Trophoblast cell (in vitro differentiated cells and primary cell): ENCODE measurements at regions not wholly inside any gene's neighbourhood (a gene's known extent, or its start where the extent isn't known, plus 50 kb on each side); places are given as distances from the start of the nearest gene placed in this dataset.

Source experiments
- DNase-seq, 2 donors: peaks; one replicate each; pipeline ENCODE4 v3.0.0-alpha.2; 2016
- H2AFZ ChIP-seq: 2 replicates; pipeline ENCODE4 v1.6.1; 2013; ENCODE audit warnings: low read length, moderate library complexity, mild to moderate bottlenecking; ENCODE audit not compliant: insufficient read depth, poor library complexity
- H2AK5ac ChIP-seq: 2 replicates; pipeline ENCODE4 v1.6.1; 2013; ENCODE audit warnings: mild to moderate bottlenecking, low read length
- H2BK120ac ChIP-seq: 2 replicates; pipeline ENCODE4 v1.6.1; 2013; ENCODE audit warnings: low read length, mild to moderate bottlenecking, moderate library complexity; ENCODE audit not compliant: insufficient read depth, poor library complexity
- H2BK12ac ChIP-seq: 2 replicates; pipeline ENCODE4 v1.6.1; 2013; ENCODE audit warnings: mild to moderate bottlenecking, low read length, moderate library complexity
- H2BK5ac ChIP-seq: 2 replicates; pipeline ENCODE4 v1.6.1; 2013; ENCODE audit warnings: low read length, low read depth, moderate library complexity, mild to moderate bottlenecking; ENCODE audit not compliant: poor library complexity
- H3K14ac ChIP-seq: 2 replicates; pipeline ENCODE4 v1.6.1; 2013; ENCODE audit warnings: mild to moderate bottlenecking, low read length
- H3K18ac ChIP-seq: 2 replicates; pipeline ENCODE4 v1.6.1; 2013; ENCODE audit warnings: mild to moderate bottlenecking, low read length
- H3K23ac ChIP-seq: 2 replicates; pipeline ENCODE4 v1.6.1; 2013; ENCODE audit warnings: low read length
- H3K27ac ChIP-seq: 2 replicates; pipeline ENCODE4 v1.5.1; 2013; ENCODE audit warnings: low read depth, mild to moderate bottlenecking, inconsistent platforms, low read length, moderate library complexity
- H3K27me3 ChIP-seq: 2 replicates; pipeline ENCODE4 v1.6.1; 2013; ENCODE audit warnings: inconsistent platforms, mild to moderate bottlenecking, low read length, moderate library complexity; ENCODE audit not compliant: insufficient read depth
- H3K36me3 ChIP-seq, 2 experiments: 1 replicate in 1 of 2; 2 replicates in 1 of 2; pipeline ENCODE4 v1.6.1; 2013; ENCODE audit warnings: low read length in 2 of 2, mild to moderate bottlenecking in 2 of 2, moderate library complexity in 1 of 2; ENCODE audit not compliant: insufficient read depth in 2 of 2, control insufficient read depth in 1 of 2
- H3K4ac ChIP-seq: 2 replicates; pipeline ENCODE4 v1.6.1; 2013; ENCODE audit warnings: low read depth, mild to moderate bottlenecking, low read length, moderate library complexity
- H3K4me1 ChIP-seq, 2 experiments: 1 replicate in 1 of 2; 2 replicates in 1 of 2; pipeline ENCODE4 v1.6.1; 2013; ENCODE audit warnings: low read length in 2 of 2, mild to moderate bottlenecking in 2 of 2, moderate library complexity in 1 of 2; ENCODE audit not compliant: insufficient read depth in 2 of 2, control insufficient read depth in 1 of 2
- H3K4me2 ChIP-seq: 2 replicates; pipeline ENCODE4 v1.6.1; 2013; ENCODE audit warnings: inconsistent platforms, mild to moderate bottlenecking, low read length, moderate library complexity
- H3K4me3 ChIP-seq: 2 replicates; pipeline ENCODE4 v1.5.1; 2013; ENCODE audit warnings: mild to moderate bottlenecking, low read depth, low read length, inconsistent platforms
- H3K79me1 ChIP-seq: one replicate; pipeline ENCODE4 v1.6.1; 2013; ENCODE audit warnings: low read length
- H3K79me2 ChIP-seq: 2 replicates; pipeline ENCODE4 v1.6.1; 2013; ENCODE audit warnings: low read length, mild to moderate bottlenecking; ENCODE audit not compliant: control insufficient read depth, insufficient read depth, poor library complexity
- H3K9ac ChIP-seq: 2 replicates; pipeline ENCODE4 v1.6.1; 2013; ENCODE audit warnings: mild to moderate bottlenecking, low read length
- H3K9me3 ChIP-seq: 2 replicates; pipeline ENCODE4 v1.6.1; 2013; ENCODE audit warnings: low read depth, mild to moderate bottlenecking, control low read depth, inconsistent platforms, low read length; ENCODE audit not compliant: insufficient read depth
- H4K12ac ChIP-seq: 2 replicates; pipeline ENCODE4 v1.6.1; 2013; ENCODE audit warnings: low read depth, mild to moderate bottlenecking, low read length, moderate library complexity
- H4K8ac ChIP-seq: 2 replicates; pipeline ENCODE4 v1.6.1; 2013; ENCODE audit warnings: low read depth, mild to moderate bottlenecking, low read length, moderate library complexity
- H4K91ac ChIP-seq: one replicate; pipeline ENCODE4 v1.6.1; 2013; ENCODE audit warnings: low read depth, mild to moderate bottlenecking, low read length, moderate library complexity
- WGBS: extraction: QIAGEN DNeasy Blood & Tissue Kit; methylation state at CpG from one replicate; pipeline ENCODE4 v1.1.7; 2013; ENCODE audit warnings: missing lambda C conversion rate; ENCODE audit not compliant: insufficient read length, insufficient coverage; ENCODE audit errors: extremely low coverage; 5-methylcytosine and 5-hydroxymethylcytosine counted together

DNA sequence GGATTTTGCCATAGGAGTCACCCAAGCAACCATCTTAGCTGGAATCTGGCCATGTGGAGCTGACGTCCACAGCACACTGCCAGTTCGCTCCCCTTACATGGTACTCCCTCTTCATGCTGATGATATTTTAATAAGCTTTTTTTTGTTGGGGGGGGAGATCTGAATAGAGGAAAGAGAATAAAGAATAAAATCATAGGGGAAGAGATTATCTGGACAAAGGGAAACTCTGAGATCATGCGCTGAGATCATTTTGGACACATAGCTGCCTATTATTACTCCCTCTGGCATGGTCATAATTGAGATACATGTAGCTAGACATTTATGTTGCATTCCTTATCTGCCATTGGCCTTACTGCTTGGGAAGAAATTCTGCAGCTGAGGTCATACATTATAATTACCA, 282.7 kb downstream of the HTR7 start:
- Histone ChIP-seq H3K27me3 (no peaks in the 10 kb centered on the region), H4K12ac (no peak overlapping the region), H3K36me3 (no peaks in the 10 kb centered on the region), H3K27ac (no peak overlapping the region), H3K4me2 (no peak overlapping the region), H3K9me3 (no peaks in the 10 kb centered on the region), H2BK120ac (no peak overlapping the region), H3K79me1 (no peaks in the 10 kb centered on the region), H3K4me1 (peaks cover 4% of the 10 kb centered on the region in 2 experiments), H3K18ac (no peak overlapping the region), H3K4ac (no peak overlapping the region), H2AFZ (no peak overlapping the region), H3K4me3 (no peak overlapping the region), H3K79me2 (no peaks in the 10 kb centered on the region), H3K14ac (no peak overlapping the region), H3K9ac (no peak overlapping the region), H2BK5ac (no peak overlapping the region), H3K23ac (no peak overlapping the region), H2BK12ac (no peak overlapping the region), H4K8ac (no peak overlapping the region), H2AK5ac (no peak overlapping the region), H4K91ac (no peak overlapping the region)
- no peak for DNase-seq
- WGBS = no CpG with 5 or more reads among the region's 3 CpGs

DNA sequence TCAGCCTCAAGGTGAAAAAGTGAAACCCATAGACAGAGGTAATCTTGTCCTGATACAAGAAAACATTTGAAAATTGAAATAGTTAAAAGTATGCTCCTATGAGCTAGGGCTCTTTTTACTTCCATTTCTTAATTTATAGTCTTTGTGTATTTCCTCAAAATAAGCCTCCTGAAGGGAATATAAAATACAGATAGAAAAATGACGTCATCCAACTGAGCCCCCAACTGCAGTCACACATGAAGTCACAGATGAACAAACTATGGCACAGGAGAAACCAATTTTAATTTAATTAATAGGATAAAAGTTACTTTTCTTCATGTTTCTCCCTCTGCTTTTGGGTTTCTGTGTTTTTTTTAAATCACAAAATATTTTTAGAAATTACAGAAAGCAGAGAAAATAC, 280.3 kb downstream of the HTR7 start:
- WGBS = no CpG with 5 or more reads among the region's 1 CpG

DNA sequence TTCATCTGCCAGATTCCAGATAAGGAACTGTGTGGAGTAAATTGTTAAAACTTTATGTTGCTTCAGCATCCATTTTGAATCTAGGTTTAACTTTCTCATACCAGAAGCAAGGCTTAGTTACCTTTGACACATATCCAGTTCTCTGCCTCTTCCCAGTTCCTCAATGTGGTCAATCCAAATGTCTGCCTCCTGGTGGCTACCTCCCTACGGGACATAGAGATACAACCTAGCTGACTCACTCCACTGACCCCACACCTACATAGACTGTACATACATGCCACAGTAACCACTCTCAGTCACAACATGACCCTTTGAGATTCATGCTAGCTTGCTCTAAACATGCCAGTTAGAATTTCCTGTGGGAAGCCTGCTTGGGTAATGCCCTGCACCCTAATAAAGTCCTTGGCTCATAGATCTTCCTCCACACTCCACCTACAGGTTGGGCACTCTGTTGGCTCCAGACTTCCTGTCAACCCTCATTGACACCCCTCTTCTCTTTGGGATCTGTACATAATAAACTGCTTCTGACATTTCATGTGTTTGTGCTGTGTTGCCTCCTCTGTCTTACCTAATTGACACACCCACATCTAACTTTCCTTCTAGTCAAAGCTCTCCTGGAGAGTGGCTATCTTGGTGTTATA, 278.1 kb downstream of the HTR7 start:
- Histone ChIP-seq H3K4me3 (no peak overlapping the region), H3K18ac (no peak overlapping the region)
- WGBS = no CpG with 5 or more reads among the region's 1 CpG

More for the DNA sequence above, 280.3 kb downstream of the HTR7 start:
- Histone ChIP-seq H3K4ac (no peak overlapping the region), H4K12ac (no peak overlapping the region), H2BK5ac (no peak overlapping the region), H3K14ac (no peak overlapping the region), H3K4me3 (no peak overlapping the region), H2BK12ac (no peak overlapping the region), H3K27ac (no peak overlapping the region), H3K4me1 (peaks cover 4% of the 10 kb centered on the region in 2 experiments), H3K79me2 (no peaks in the 10 kb centered on the region), H2BK120ac (no peak overlapping the region), H3K27me3 (no peaks in the 10 kb centered on the region), H3K79me1 (no peaks in the 10 kb centered on the region), H4K91ac (no peak overlapping the region), H4K8ac (no peak overlapping the region), H3K9me3 (no peaks in the 10 kb centered on the region), H3K9ac (no peak overlapping the region), H2AK5ac (no peak overlapping the region), H3K23ac (no peak overlapping the region), H3K36me3 (no peaks in the 10 kb centered on the region), H3K4me2 (no peak overlapping the region), H2AFZ (no peak overlapping the region), H3K18ac (no peak overlapping the region)
- DNase-seq = no peak

DNA sequence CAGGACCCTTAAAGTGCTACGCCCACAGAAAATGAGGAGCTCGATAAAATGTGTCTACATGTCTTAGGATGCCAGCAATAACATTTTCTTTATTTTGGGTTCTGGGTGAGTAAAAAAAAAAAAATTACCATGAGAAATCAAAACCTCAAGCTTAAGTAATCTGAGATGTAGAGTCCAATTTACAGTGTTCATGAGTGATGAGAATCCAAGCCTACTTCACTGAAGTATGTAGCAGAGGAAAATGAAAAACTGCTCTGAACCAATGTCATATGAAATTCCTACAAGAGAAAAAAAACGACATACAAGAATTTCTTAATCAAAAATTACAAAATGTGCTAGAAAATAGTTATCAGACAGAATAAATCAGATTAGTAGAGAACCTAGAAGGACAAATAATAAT, 274.4 kb downstream of the HTR7 start:
- H4K8ac ChIP-seq = no peak overlapping the region

More for the DNA sequence above, 278.1 kb downstream of the HTR7 start:
- DNase-seq = peak; percentile 84 to 86
- no peak overlapping the region for H2BK5ac ChIP-seq
- no peak overlapping the region for H3K9ac ChIP-seq
- no peaks in the 10 kb centered on the region for H3K36me3 ChIP-seq
- peak overlapping the region; percentile 12 for H3K4me2 ChIP-seq
- H4K91ac ChIP-seq = no peak overlapping the region
- no peak overlapping the region for H2AK5ac ChIP-seq
- H2BK120ac ChIP-seq = no peak overlapping the region
- no peak overlapping the region for H3K23ac ChIP-seq
- no peak overlapping the region for H3K27ac ChIP-seq
- H3K79me1 ChIP-seq = no peaks in the 10 kb centered on the region
- H3K79me2 ChIP-seq = no peaks in the 10 kb centered on the region
- no peak overlapping the region for H2BK12ac ChIP-seq
- H4K8ac ChIP-seq = no peak overlapping the region
- peaks cover 4% of the 10 kb centered on the region in 2 experiments for H3K4me1 ChIP-seq
- H3K4ac ChIP-seq = no peak overlapping the region
- no peak overlapping the region for H3K14ac ChIP-seq
- no peaks in the 10 kb centered on the region for H3K27me3 ChIP-seq
- no peak overlapping the region for H2AFZ ChIP-seq
- no peak overlapping the region for H4K12ac ChIP-seq
- H3K9me3 ChIP-seq = no peaks in the 10 kb centered on the region

More for the DNA sequence above, 274.4 kb downstream of the HTR7 start:
- Histone ChIP-seq H2BK120ac (no peak overlapping the region), H2BK5ac (no peak overlapping the region), H3K4me3 (no peak overlapping the region), H3K79me2 (no peaks in the 10 kb centered on the region), H2AK5ac (no peak overlapping the region), H3K18ac (no peak overlapping the region), H3K4me2 (no peak overlapping the region), H2BK12ac (no peak overlapping the region), H3K9ac (no peak overlapping the region), H4K91ac (no peak overlapping the region), H4K12ac (no peak overlapping the region), H2AFZ (no peak overlapping the region), H3K9me3 (no peaks in the 10 kb centered on the region), H3K79me1 (no peaks in the 10 kb centered on the region), H3K27ac (no peak overlapping the region), H3K27me3 (no peaks in the 10 kb centered on the region), H3K23ac (no peak overlapping the region), H3K4me1 (peaks cover 4 to 6% of the 10 kb centered on the region in 2 experiments), H3K4ac (no peak overlapping the region), H3K36me3 (no peaks in the 10 kb centered on the region), H3K14ac (no peak overlapping the region)
- DNase-seq = no peak
- WGBS = no CpG with 5 or more reads among the region's 3 CpGs
